Raji (cell line): ENCODE measurements at regions not wholly inside any gene's neighbourhood (a gene's known extent, or its start where the extent isn't known, plus 50 kb on each side); places are given as distances from the start of the nearest gene placed in this dataset.

Experiments
- POLR2A ChIP-seq: IDR thresholded peaks from 2 replicates; pipeline ENCODE4 v1.6.1; 2011; ENCODE audit warnings: low read depth, low read length, control low read depth; ENCODE audit not compliant: insufficient read depth

GRCh38 chr1:87914396-87914795, 585.7 kb downstream of the LMO4 start:
- TF ChIP-seq POLR2A = no peak

GRCh38 chr1:87915771-87916170, 587.1 kb downstream of the LMO4 start:
- no peak for TF ChIP-seq POLR2A

- no peak for TF ChIP-seq POLR2A
These were observed 588.3 kb downstream of the LMO4 start for GRCh38 chr1:87916965-87917364.

GRCh38 chr1:87918398-87918797, 589.7 kb downstream of the LMO4 start:
- no peak for TF ChIP-seq POLR2A

- no peak for TF ChIP-seq POLR2A
These were observed 594.2 kb downstream of the LMO4 start for GRCh38 chr1:87922885-87923284.

- TF ChIP-seq POLR2A = no peak
These were observed 597.6 kb downstream of the LMO4 start for GRCh38 chr1:87926131-87926830.

GRCh38 chr1:87926921-87927320, 598.2 kb downstream of the LMO4 start:
- no peak for TF ChIP-seq POLR2A

- TF ChIP-seq POLR2A = no peak
These were observed 599.0 kb downstream of the LMO4 start for GRCh38 chr1:87927391-87928280.

- no peak for TF ChIP-seq POLR2A
These were observed 599.9 kb downstream of the LMO4 start for GRCh38 chr1:87928623-87929022.

- TF ChIP-seq POLR2A = no peak
These were observed 601.2 kb downstream of the LMO4 start for GRCh38 chr1:87929906-87930305.

GRCh38 chr1:87930796-87931195, 602.1 kb downstream of the LMO4 start:
- TF ChIP-seq POLR2A = no peak

- no peak for TF ChIP-seq POLR2A
These were observed 604.5 kb downstream of the LMO4 start for GRCh38 chr1:87933171-87933570.

GRCh38 chr1:87935130-87935529, 606.5 kb downstream of the LMO4 start:
- no peak for TF ChIP-seq POLR2A

GRCh38 chr1:87937831-87938395, 609.2 kb downstream of the LMO4 start:
- TF ChIP-seq POLR2A = no peak

- TF ChIP-seq POLR2A = no peak
These were observed 610.0 kb downstream of the LMO4 start for GRCh38 chr1:87938631-87939030.

GRCh38 chr1:87939444-87939843, 610.8 kb downstream of the LMO4 start:
- no peak for TF ChIP-seq POLR2A
